ENCODE measurements at regions not wholly inside any gene's neighbourhood (a gene's known extent, or its start where the extent isn't known, plus 50 kb on each side); places are given as distances from the start of the nearest gene placed in this dataset.

DNA sequence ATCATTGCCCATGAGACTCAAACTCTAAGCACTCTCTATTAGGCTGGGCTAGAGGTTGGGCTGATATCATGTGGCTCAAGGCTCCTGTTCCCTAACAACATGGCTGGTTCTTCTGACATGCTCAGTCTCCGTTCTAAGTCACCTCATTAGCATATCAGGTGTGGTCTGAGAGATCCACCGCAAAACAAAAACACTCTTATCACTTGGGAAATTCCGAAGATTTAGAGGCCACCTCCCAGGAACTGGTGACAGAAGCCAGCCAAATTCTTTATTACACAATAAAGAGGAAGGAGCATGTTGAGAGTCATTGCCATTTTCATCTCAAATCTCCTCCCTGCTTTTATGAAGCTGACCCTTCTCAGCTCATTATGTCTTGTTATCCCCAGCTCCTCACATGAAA lies 107.6 kb downstream of the MSX2 start:
- no peak for TF ChIP-seq CTCF (IDR thresholded peaks at IDR 0.05; ENCODE audit: low read depth, low read length)
- TF ChIP-seq, protein P1, sequence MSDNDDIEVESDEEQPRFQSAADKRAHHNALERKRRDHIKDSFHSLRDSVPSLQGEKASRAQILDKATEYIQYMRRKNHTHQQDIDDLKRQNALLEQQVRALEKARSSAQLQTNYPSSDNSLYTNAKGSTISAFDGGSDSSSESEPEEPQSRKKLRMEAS (IDR thresholded peaks at IDR 0.05; ENCODE audit: low read depth, low read length), result no peak
- no peak for TF ChIP-seq POLR2A (IDR thresholded peaks at IDR 0.05; ENCODE audit: extremely low read depth, insufficient read length)

Measured in NB4 (cell line).